Trophoblast cell (in vitro differentiated cells and primary cell): ENCODE measurements at regions not wholly inside any gene's neighbourhood (a gene's known extent, or its start where the extent isn't known, plus 50 kb on each side); places are given as distances from the start of the nearest gene placed in this dataset.

Source experiments
- DNase-seq, 2 donors: peaks; one replicate each; pipeline ENCODE4 v3.0.0-alpha.2; 2016
- H2AFZ ChIP-seq: 2 replicates; pipeline ENCODE4 v1.6.1; 2013; ENCODE audit warnings: low read length, moderate library complexity, mild to moderate bottlenecking; ENCODE audit not compliant: insufficient read depth, poor library complexity
- H2AK5ac ChIP-seq: 2 replicates; pipeline ENCODE4 v1.6.1; 2013; ENCODE audit warnings: mild to moderate bottlenecking, low read length
- H2BK120ac ChIP-seq: 2 replicates; pipeline ENCODE4 v1.6.1; 2013; ENCODE audit warnings: low read length, mild to moderate bottlenecking, moderate library complexity; ENCODE audit not compliant: insufficient read depth, poor library complexity
- H2BK12ac ChIP-seq: 2 replicates; pipeline ENCODE4 v1.6.1; 2013; ENCODE audit warnings: mild to moderate bottlenecking, low read length, moderate library complexity
- H2BK5ac ChIP-seq: 2 replicates; pipeline ENCODE4 v1.6.1; 2013; ENCODE audit warnings: low read length, low read depth, moderate library complexity, mild to moderate bottlenecking; ENCODE audit not compliant: poor library complexity
- H3K14ac ChIP-seq: 2 replicates; pipeline ENCODE4 v1.6.1; 2013; ENCODE audit warnings: mild to moderate bottlenecking, low read length
- H3K18ac ChIP-seq: 2 replicates; pipeline ENCODE4 v1.6.1; 2013; ENCODE audit warnings: mild to moderate bottlenecking, low read length
- H3K23ac ChIP-seq: 2 replicates; pipeline ENCODE4 v1.6.1; 2013; ENCODE audit warnings: low read length
- H3K27ac ChIP-seq: 2 replicates; pipeline ENCODE4 v1.5.1; 2013; ENCODE audit warnings: low read depth, mild to moderate bottlenecking, inconsistent platforms, low read length, moderate library complexity
- H3K27me3 ChIP-seq: 2 replicates; pipeline ENCODE4 v1.6.1; 2013; ENCODE audit warnings: inconsistent platforms, mild to moderate bottlenecking, low read length, moderate library complexity; ENCODE audit not compliant: insufficient read depth
- H3K36me3 ChIP-seq, 2 experiments: 1 replicate in 1 of 2; 2 replicates in 1 of 2; pipeline ENCODE4 v1.6.1; 2013; ENCODE audit warnings: low read length in 2 of 2, mild to moderate bottlenecking in 2 of 2, moderate library complexity in 1 of 2; ENCODE audit not compliant: insufficient read depth in 2 of 2, control insufficient read depth in 1 of 2
- H3K4ac ChIP-seq: 2 replicates; pipeline ENCODE4 v1.6.1; 2013; ENCODE audit warnings: low read depth, mild to moderate bottlenecking, low read length, moderate library complexity
- H3K4me1 ChIP-seq, 2 experiments: 1 replicate in 1 of 2; 2 replicates in 1 of 2; pipeline ENCODE4 v1.6.1; 2013; ENCODE audit warnings: low read length in 2 of 2, mild to moderate bottlenecking in 2 of 2, moderate library complexity in 1 of 2; ENCODE audit not compliant: insufficient read depth in 2 of 2, control insufficient read depth in 1 of 2
- H3K4me2 ChIP-seq: 2 replicates; pipeline ENCODE4 v1.6.1; 2013; ENCODE audit warnings: inconsistent platforms, mild to moderate bottlenecking, low read length, moderate library complexity
- H3K4me3 ChIP-seq: 2 replicates; pipeline ENCODE4 v1.5.1; 2013; ENCODE audit warnings: mild to moderate bottlenecking, low read depth, low read length, inconsistent platforms
- H3K79me1 ChIP-seq: one replicate; pipeline ENCODE4 v1.6.1; 2013; ENCODE audit warnings: low read length
- H3K79me2 ChIP-seq: 2 replicates; pipeline ENCODE4 v1.6.1; 2013; ENCODE audit warnings: low read length, mild to moderate bottlenecking; ENCODE audit not compliant: control insufficient read depth, insufficient read depth, poor library complexity
- H3K9ac ChIP-seq: 2 replicates; pipeline ENCODE4 v1.6.1; 2013; ENCODE audit warnings: mild to moderate bottlenecking, low read length
- H3K9me3 ChIP-seq: 2 replicates; pipeline ENCODE4 v1.6.1; 2013; ENCODE audit warnings: low read depth, mild to moderate bottlenecking, control low read depth, inconsistent platforms, low read length; ENCODE audit not compliant: insufficient read depth
- H4K12ac ChIP-seq: 2 replicates; pipeline ENCODE4 v1.6.1; 2013; ENCODE audit warnings: low read depth, mild to moderate bottlenecking, low read length, moderate library complexity
- H4K8ac ChIP-seq: 2 replicates; pipeline ENCODE4 v1.6.1; 2013; ENCODE audit warnings: low read depth, mild to moderate bottlenecking, low read length, moderate library complexity
- H4K91ac ChIP-seq: one replicate; pipeline ENCODE4 v1.6.1; 2013; ENCODE audit warnings: low read depth, mild to moderate bottlenecking, low read length, moderate library complexity
- WGBS: extraction: QIAGEN DNeasy Blood & Tissue Kit; methylation state at CpG from one replicate; pipeline ENCODE4 v1.1.7; 2013; ENCODE audit warnings: missing lambda C conversion rate; ENCODE audit not compliant: insufficient read length, insufficient coverage; ENCODE audit errors: extremely low coverage; 5-methylcytosine and 5-hydroxymethylcytosine counted together

- no peaks in the 10 kb centered on the region for H3K36me3 ChIP-seq
- no peak overlapping the region for H3K18ac ChIP-seq
- H3K14ac ChIP-seq, result no peak overlapping the region
- DNase-seq, result no peak
- no peak overlapping the region for H3K4ac ChIP-seq
- H3K23ac ChIP-seq, result no peak overlapping the region
- H3K79me1 ChIP-seq, result no peaks in the 10 kb centered on the region
- no peak overlapping the region for H4K12ac ChIP-seq
- no peak overlapping the region for H3K27ac ChIP-seq
- H3K27me3 ChIP-seq, result no peaks in the 10 kb centered on the region
- no peak overlapping the region for H4K8ac ChIP-seq
- H3K4me2 ChIP-seq, result no peak overlapping the region
- H2BK120ac ChIP-seq, result no peak overlapping the region
- H2AFZ ChIP-seq, result no peak overlapping the region
- no peak overlapping the region for H2BK12ac ChIP-seq
- H2AK5ac ChIP-seq, result no peak overlapping the region
- H3K4me3 ChIP-seq, result no peak overlapping the region
- no peaks in the 10 kb centered on the region for H3K79me2 ChIP-seq
- H3K4me1 ChIP-seq, result no peaks in the 10 kb centered on the region
- no peak overlapping the region for H2BK5ac ChIP-seq
- no peak overlapping the region for H3K9ac ChIP-seq
- no peak overlapping the region for H4K91ac ChIP-seq
- WGBS, result no CpG with 5 or more reads among the region's 11 CpGs
- peaks cover 2% of the 10 kb centered on the region for H3K9me3 ChIP-seq
Measured at GRCh38 chr18:76259711-76260110, 235.3 kb downstream of the ZNF516 start.

GRCh38 chr18:76259096-76259495 is 235.9 kb downstream of the ZNF516 start:
- Histone ChIP-seq H3K36me3 (no peaks in the 10 kb centered on the region), H2AK5ac (no peak overlapping the region), H3K14ac (no peak overlapping the region), H3K9me3 (peaks cover 2% of the 10 kb centered on the region), H3K27me3 (no peaks in the 10 kb centered on the region), H2AFZ (no peak overlapping the region), H4K91ac (no peak overlapping the region), H3K9ac (peak overlapping the region; percentile 23), H3K4me1 (no peaks in the 10 kb centered on the region), H4K8ac (no peak overlapping the region), H2BK5ac (no peak overlapping the region), H2BK12ac (no peak overlapping the region), H3K27ac (no peak overlapping the region), H3K79me2 (no peaks in the 10 kb centered on the region), H3K4me2 (no peak overlapping the region), H3K4ac (no peak overlapping the region), H3K18ac (no peak overlapping the region), H3K4me3 (no peak overlapping the region), H3K23ac (no peak overlapping the region), H3K79me1 (no peaks in the 10 kb centered on the region), H4K12ac (no peak overlapping the region), H2BK120ac (no peak overlapping the region)
- no CpG with 5 or more reads among the region's 10 CpGs for WGBS
- DNase-seq, result no peak

- Histone ChIP-seq H3K4me2 (no peak overlapping the region), H2AFZ (no peak overlapping the region), H3K4ac (no peak overlapping the region), H4K8ac (no peak overlapping the region), H2BK12ac (no peak overlapping the region), H3K4me1 (no peaks in the 10 kb centered on the region), H3K9ac (no peak overlapping the region), H4K12ac (no peak overlapping the region), H3K23ac (no peak overlapping the region), H3K14ac (no peak overlapping the region), H3K79me2 (no peaks in the 10 kb centered on the region), H2AK5ac (no peak overlapping the region), H3K27ac (no peak overlapping the region), H3K36me3 (no peaks in the 10 kb centered on the region), H3K4me3 (no peak overlapping the region), H3K27me3 (no peaks in the 10 kb centered on the region), H3K79me1 (no peaks in the 10 kb centered on the region), H3K9me3 (peaks cover 2% of the 10 kb centered on the region), H2BK120ac (no peak overlapping the region), H3K18ac (no peak overlapping the region), H2BK5ac (no peak overlapping the region), H4K91ac (no peak overlapping the region)
- no CpG with 5 or more reads among the region's 2 CpGs for WGBS
- no peak for DNase-seq
Measured at GRCh38 chr18:76258209-76258608, 236.8 kb downstream of the ZNF516 start.

GRCh38 chr18:76255070-76255683 is 239.9 kb downstream of the ZNF516 start:
- no peak overlapping the region for H4K8ac ChIP-seq
- no peak overlapping the region for H3K9ac ChIP-seq
- H3K4me3 ChIP-seq, result no peak overlapping the region
- no peak overlapping the region for H2BK12ac ChIP-seq
- no peak overlapping the region for H3K4ac ChIP-seq
- H2AK5ac ChIP-seq, result no peak overlapping the region
- H3K36me3 ChIP-seq, result no peaks in the 10 kb centered on the region
- no peak overlapping the region for H2BK120ac ChIP-seq
- no peak overlapping the region for H3K18ac ChIP-seq
- DNase-seq, result no peak
- no peaks in the 10 kb centered on the region for H3K27me3 ChIP-seq
- no peaks in the 10 kb centered on the region for H3K79me2 ChIP-seq
- no peaks in the 10 kb centered on the region for H3K4me1 ChIP-seq
- H3K23ac ChIP-seq, result no peak overlapping the region
- H2BK5ac ChIP-seq, result no peak overlapping the region
- no CpG with 5 or more reads among the region's 23 CpGs for WGBS
- no peak overlapping the region for H2AFZ ChIP-seq
- H3K27ac ChIP-seq, result no peak overlapping the region
- no peak overlapping the region for H4K91ac ChIP-seq
- H3K14ac ChIP-seq, result no peak overlapping the region
- H3K4me2 ChIP-seq, result no peak overlapping the region
- peaks cover 2% of the 10 kb centered on the region for H3K9me3 ChIP-seq
- no peak overlapping the region for H4K12ac ChIP-seq
- no peaks in the 10 kb centered on the region for H3K79me1 ChIP-seq
